ENCODE measurements at regions not wholly inside any gene's neighbourhood (a gene's known extent, or its start where the extent isn't known, plus 50 kb on each side); places are given as distances from the start of the nearest gene placed in this dataset.

- TF ChIP-seq CTCF (IDR thresholded peaks at IDR 0.05) (no peak), POLR2A (IDR thresholded peaks at IDR 0.05) (no peak)
Observed at GRCh38 chr7:125136341-125136740, 206.7 kb upstream of the POT1 start.
